ENCODE measurements at regions not wholly inside any gene's neighbourhood (a gene's known extent, or its start where the extent isn't known, plus 50 kb on each side); places are given as distances from the start of the nearest gene placed in this dataset.

- no peaks in the 10 kb centered on the region for H3F3A ChIP-seq (ENCODE audit: insufficient read depth, low read length)
- no peak overlapping the region for H3K27ac ChIP-seq (ENCODE audit: low read depth, low read length, poor library complexity, severe bottlenecking)
- H3K4me1 ChIP-seq (ENCODE audit: insufficient read depth, low read length, severe bottlenecking): peaks cover 4% of the 10 kb centered on the region
- H3K9me2 ChIP-seq (ENCODE audit: low read depth, low read length): no peaks in the 10 kb centered on the region
- no peaks in the 10 kb centered on the region for H3K9me3 ChIP-seq (ENCODE audit: low read length)
- no peak overlapping the region for H3K4me2 ChIP-seq (ENCODE audit: low read length)
- no peaks in the 10 kb centered on the region for H3K79me2 ChIP-seq (ENCODE audit: insufficient read depth, low read length)
- no peak overlapping the region for H3K9ac ChIP-seq (ENCODE audit: low read length)
- TF ChIP-seq EZH2 (IDR thresholded peaks at IDR 0.05; ENCODE audit: borderline replicate concordance, low read length) (no peak), CTCF (IDR thresholded peaks at IDR 0.05; ENCODE audit: low read length) (no peak)
- H2AFZ ChIP-seq (ENCODE audit: low read length): no peak overlapping the region
- H3K36me3 ChIP-seq (ENCODE audit: insufficient read depth, low read length): no peaks in the 10 kb centered on the region
- H4K20me1 ChIP-seq (ENCODE audit: insufficient read depth, low read length): no peaks in the 10 kb centered on the region
- H3K4me3 ChIP-seq (ENCODE audit: low read depth, low read length, poor library complexity, severe bottlenecking): no peak overlapping the region
- H3K27me3 ChIP-seq (ENCODE audit: insufficient read depth, low read length): peaks cover 4% of the 10 kb centered on the region; the same call in 1 of the 2 replicates
These were observed 74.3 kb downstream of the MAP1LC3B2 start for GRCh38 chr12:116633476-116633875.

DNA sequence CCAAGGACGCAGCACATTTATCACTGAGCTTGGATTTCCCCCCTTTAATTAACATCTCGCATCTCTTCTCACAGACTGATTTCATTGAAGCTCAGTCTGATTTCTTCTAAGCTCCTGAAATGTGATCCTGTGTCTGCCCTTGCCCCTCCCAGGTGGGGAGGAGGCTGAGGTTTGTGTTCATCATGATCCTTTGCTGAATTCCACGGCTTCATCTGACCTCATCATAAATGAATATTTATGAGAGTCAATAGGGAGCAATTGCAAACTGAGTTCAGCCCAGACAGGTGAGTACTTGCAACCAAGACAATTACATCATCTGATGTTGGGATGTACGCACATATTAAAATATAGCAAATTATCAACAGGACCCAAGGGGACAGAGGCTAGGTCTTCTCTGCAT, 72.4 kb downstream of the MAP1LC3B2 start:
- H3K27me3 ChIP-seq (ENCODE audit: insufficient read depth, low read length): peaks cover 4% of the 10 kb centered on the region; the same call in 1 of the 2 replicates
- H3K4me2 ChIP-seq (ENCODE audit: low read length): no peak overlapping the region
- TF ChIP-seq CTCF (IDR thresholded peaks at IDR 0.05; ENCODE audit: low read length): no peak
- no peak for TF ChIP-seq EZH2 (IDR thresholded peaks at IDR 0.05; ENCODE audit: borderline replicate concordance, low read length)
- H3K4me1 ChIP-seq (ENCODE audit: insufficient read depth, low read length, severe bottlenecking): peaks cover 4% of the 10 kb centered on the region
- H3K9ac ChIP-seq (ENCODE audit: low read length): no peak overlapping the region
- H2AFZ ChIP-seq (ENCODE audit: low read length): no peak overlapping the region
- no peak overlapping the region for H3K4me3 ChIP-seq (ENCODE audit: low read depth, low read length, poor library complexity, severe bottlenecking)
- H3K27ac ChIP-seq (ENCODE audit: low read depth, low read length, poor library complexity, severe bottlenecking): no peak overlapping the region
- no peaks in the 10 kb centered on the region for H3F3A ChIP-seq (ENCODE audit: insufficient read depth, low read length)
- no peaks in the 10 kb centered on the region for H3K79me2 ChIP-seq (ENCODE audit: insufficient read depth, low read length)
- H4K20me1 ChIP-seq (ENCODE audit: insufficient read depth, low read length): no peaks in the 10 kb centered on the region
- H3K9me3 ChIP-seq (ENCODE audit: low read length): no peaks in the 10 kb centered on the region
- no peaks in the 10 kb centered on the region for H3K9me2 ChIP-seq (ENCODE audit: low read depth, low read length)
- H3K36me3 ChIP-seq (ENCODE audit: insufficient read depth, low read length): no peaks in the 10 kb centered on the region

DNA sequence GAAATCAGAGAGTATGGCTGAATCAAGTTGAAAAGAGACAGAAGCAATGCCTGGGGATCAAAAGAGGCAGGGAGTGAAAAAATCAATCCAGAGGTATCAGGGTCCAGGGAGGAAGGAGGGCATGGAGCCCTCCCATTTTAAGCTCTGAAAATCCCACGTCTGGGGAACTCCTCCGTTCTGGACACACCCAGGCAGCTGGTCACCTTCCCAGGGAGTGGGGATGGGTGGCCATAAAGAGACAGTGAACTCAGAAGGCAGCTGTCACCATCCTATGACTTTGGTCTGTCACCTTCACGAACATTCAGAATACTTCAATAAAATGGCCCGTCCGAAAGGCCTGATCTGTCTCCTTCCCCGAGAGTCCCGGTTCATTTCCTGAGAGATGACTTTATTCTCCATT, 71.6 kb downstream of the MAP1LC3B2 start:
- no peaks in the 10 kb centered on the region for H3K9me2 ChIP-seq (ENCODE audit: low read depth, low read length)
- no peak overlapping the region for H3K4me2 ChIP-seq (ENCODE audit: low read length)
- H3K27me3 ChIP-seq (ENCODE audit: insufficient read depth, low read length): peaks cover 2% of the 10 kb centered on the region; the same call in 1 of the 2 replicates
- no peak overlapping the region for H3K4me3 ChIP-seq (ENCODE audit: low read depth, low read length, poor library complexity, severe bottlenecking)
- H2AFZ ChIP-seq (ENCODE audit: low read length): no peak overlapping the region
- H3K36me3 ChIP-seq (ENCODE audit: insufficient read depth, low read length): no peaks in the 10 kb centered on the region
- TF ChIP-seq CTCF (IDR thresholded peaks at IDR 0.05; ENCODE audit: low read length) (no peak), EZH2 (IDR thresholded peaks at IDR 0.05; ENCODE audit: borderline replicate concordance, low read length) (no peak)
- no peak overlapping the region for H3K27ac ChIP-seq (ENCODE audit: low read depth, low read length, poor library complexity, severe bottlenecking)
- H3K9me3 ChIP-seq (ENCODE audit: low read length): no peaks in the 10 kb centered on the region
- no peak overlapping the region for H3K9ac ChIP-seq (ENCODE audit: low read length)
- H3K4me1 ChIP-seq (ENCODE audit: insufficient read depth, low read length, severe bottlenecking): peaks cover 4% of the 10 kb centered on the region
- no peaks in the 10 kb centered on the region for H3F3A ChIP-seq (ENCODE audit: insufficient read depth, low read length)
- H4K20me1 ChIP-seq (ENCODE audit: insufficient read depth, low read length): no peaks in the 10 kb centered on the region
- H3K79me2 ChIP-seq (ENCODE audit: insufficient read depth, low read length): no peaks in the 10 kb centered on the region
